Astrocyte of the cerebellum (primary cell): ENCODE measurements at regions not wholly inside any gene's neighbourhood (a gene's known extent, or its start where the extent isn't known, plus 50 kb on each side); places are given as distances from the start of the nearest gene placed in this dataset.

Source experiments
- DNase-seq: peaks from one replicate; pipeline ENCODE4 v3.0.0-alpha.2; 2011; ENCODE audit warnings: low read depth
- H3K4me3 ChIP-seq: 2 replicates; pipeline ENCODE4 v1.5.1; 2011; ENCODE audit warnings: mild to moderate bottlenecking, low read depth, low read length, moderate library complexity
- in situ Hi-C: cut with HindIII; loops from 2 replicates; pipeline ENCODE4 v1.10.0; 2017; ENCODE audit warnings: low sequenced_read_pairs
- TF ChIP-seq, protein P1 (sequence below): IDR thresholded peaks from 2 replicates; pipeline ENCODE4 v1.5.1; 2012; ENCODE audit warnings: low read length, low read depth, moderate library complexity, mild to moderate bottlenecking; ENCODE audit errors: missing control alignments

- no peak for DNase-seq
- no peak overlapping the region for H3K4me3 ChIP-seq
- in situ Hi-C loops = no loop called here
- TF ChIP-seq, protein P1, sequence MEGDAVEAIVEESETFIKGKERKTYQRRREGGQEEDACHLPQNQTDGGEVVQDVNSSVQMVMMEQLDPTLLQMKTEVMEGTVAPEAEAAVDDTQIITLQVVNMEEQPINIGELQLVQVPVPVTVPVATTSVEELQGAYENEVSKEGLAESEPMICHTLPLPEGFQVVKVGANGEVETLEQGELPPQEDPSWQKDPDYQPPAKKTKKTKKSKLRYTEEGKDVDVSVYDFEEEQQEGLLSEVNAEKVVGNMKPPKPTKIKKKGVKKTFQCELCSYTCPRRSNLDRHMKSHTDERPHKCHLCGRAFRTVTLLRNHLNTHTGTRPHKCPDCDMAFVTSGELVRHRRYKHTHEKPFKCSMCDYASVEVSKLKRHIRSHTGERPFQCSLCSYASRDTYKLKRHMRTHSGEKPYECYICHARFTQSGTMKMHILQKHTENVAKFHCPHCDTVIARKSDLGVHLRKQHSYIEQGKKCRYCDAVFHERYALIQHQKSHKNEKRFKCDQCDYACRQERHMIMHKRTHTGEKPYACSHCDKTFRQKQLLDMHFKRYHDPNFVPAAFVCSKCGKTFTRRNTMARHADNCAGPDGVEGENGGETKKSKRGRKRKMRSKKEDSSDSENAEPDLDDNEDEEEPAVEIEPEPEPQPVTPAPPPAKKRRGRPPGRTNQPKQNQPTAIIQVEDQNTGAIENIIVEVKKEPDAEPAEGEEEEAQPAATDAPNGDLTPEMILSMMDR = no peak
These were observed 740.5 kb upstream of the API5 start for GRCh38 chr11:42571131-42571877.

DNA sequence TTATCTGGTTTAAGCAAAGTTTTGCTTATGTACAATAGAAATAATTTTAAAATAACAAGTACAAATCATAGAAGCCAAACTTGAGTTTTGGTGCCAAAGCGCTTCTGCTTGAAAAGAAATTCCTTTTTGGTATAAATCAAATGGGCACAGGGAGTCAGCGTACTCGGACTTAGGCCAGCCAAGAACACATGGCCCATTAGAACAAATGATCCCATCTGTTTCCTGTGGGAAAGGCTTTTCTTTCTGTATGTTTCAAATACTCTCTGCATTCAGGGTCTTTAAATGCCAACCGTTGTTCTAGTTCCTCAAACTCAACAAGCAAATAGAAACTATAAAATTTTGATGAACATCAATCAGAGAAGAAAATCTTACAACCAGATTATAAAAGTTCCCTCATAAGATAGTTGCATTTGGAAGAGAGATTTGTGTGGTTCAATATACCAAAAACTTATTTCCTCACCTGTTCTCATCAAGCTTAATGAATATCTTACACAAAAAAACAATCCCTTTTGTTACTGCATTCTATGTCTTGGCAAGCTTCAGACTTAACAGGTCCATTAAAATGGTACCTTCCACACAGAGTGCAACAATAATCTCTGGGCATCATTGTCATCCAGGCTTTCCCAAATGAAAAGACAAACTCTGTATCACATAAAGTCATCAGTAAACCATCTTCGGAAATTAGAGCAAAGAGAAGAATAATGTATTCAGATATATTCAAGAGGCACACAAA is 739.8 kb upstream of the API5 start:
- no peak for DNase-seq
- no peak overlapping the region for H3K4me3 ChIP-seq
- TF ChIP-seq, protein P1 = no peak
- in situ Hi-C loops = no loop called here

- DNase-seq = no peak
- TF ChIP-seq, protein P1 = no peak
- no peak overlapping the region for H3K4me3 ChIP-seq
- in situ Hi-C loops = no loop called here
These were observed 735.5 kb upstream of the API5 start for GRCh38 chr11:42576318-42576717.

DNA sequence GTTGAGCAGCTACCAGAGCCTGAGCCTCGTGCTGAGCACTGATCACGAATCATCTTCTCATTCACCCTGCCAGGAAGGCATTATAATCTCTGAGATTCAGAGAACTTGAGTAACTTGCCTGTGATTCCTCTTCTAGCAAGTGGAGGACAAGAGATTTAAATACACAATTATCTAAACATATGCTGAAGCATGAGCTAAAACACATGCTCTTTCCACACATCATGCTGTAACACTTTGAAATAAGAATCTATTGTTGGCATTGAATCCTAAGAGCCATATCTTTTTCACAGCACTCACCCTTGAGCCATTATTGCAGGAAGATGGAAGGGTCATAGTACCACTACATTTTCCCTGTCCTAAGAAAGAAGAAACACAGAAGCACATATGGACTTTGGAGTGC is 722.5 kb upstream of the API5 start:
- in situ Hi-C loops = no loop called here
- no peak for DNase-seq
- H3K4me3 ChIP-seq = no peak overlapping the region

DNA sequence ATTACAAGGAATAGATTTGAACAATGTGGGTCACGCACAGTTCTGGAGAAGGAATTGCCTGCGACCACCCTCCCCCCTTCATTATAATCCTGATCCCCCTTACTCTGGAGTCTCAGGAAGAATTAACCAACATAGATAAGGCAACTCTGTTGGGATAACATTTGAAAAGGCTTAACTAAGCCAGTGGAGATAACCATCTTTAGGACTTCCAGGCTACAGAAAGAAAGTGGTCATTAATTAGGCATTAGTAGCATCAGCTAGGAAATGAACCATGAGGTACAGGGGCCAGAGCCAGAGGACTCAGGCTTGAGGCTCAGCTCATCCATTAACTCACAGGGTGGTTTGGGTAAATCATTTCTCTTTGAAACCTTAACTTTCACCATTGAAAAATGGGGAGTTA is 720.0 kb upstream of the API5 start:
- TF ChIP-seq, protein P1 = no peak
- DNase-seq = no peak
- in situ Hi-C loops = no loop called here

More for the DNA sequence above, 722.5 kb upstream of the API5 start:
- TF ChIP-seq, protein P1 = no peak

DNA sequence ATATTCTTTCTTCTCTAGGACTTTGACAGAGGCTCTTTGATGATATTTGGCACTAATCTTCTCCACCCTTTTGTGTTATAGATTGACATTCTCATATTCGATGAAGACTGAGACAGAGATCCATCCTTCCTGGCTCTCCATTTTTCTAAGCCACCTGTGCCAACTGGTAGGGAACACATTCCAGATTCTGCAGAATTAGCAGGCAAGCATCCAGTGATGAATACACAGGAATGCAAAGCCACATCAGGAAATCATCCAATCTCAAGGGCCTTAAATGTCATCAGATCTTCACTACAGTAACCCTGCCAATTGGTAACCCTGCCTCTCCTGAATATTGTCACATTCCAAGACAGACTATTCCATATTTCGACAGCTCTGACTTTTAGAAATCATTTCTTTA is 718.4 kb upstream of the API5 start:
- no peak overlapping the region for H3K4me3 ChIP-seq
- TF ChIP-seq, protein P1 = no peak
- in situ Hi-C loops = no loop called here
- no peak for DNase-seq

More for the DNA sequence above, 720.0 kb upstream of the API5 start:
- H3K4me3 ChIP-seq = no peak overlapping the region
